ENCODE measurements at regions not wholly inside any gene's neighbourhood (a gene's known extent, or its start where the extent isn't known, plus 50 kb on each side); places are given as distances from the start of the nearest gene placed in this dataset.

DNA sequence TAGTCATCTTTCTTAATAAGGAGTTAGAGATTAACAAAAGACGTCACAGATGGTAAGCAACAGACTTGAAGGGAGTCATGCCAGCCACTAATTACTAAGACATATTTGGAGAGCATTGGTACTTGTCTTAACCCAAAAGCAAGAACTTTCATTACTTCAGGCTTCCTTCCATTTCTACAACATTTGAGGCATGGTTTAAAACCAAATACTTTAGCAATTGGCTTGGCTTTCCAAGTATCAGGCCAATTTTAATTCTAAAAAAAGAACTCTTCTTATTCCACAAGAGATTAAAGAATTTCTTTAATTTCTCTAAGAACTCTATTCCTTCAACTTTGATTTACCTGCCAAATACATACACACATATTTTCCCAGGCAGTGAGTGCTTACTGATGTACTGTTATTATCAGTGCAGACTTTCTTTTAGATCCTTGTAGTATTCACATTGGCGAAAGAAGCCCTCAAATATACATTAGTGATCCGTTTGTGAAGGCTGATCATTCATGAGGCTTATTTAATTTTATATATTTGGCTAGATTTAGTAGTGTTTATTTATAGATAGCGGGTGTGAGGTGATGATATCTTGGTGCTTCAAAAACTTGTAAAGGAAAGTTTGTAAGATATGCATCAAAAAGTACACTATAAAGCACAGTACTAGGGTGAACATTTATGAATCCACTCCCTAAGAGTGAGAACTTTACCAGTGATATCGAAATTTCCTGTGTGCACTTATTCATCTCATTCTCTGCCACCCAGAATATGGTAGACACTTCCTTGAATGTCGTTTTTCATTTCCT, 229.2 kb downstream of the MFSD1 start:
- H3K9me2 ChIP-seq (replicated peaks; ENCODE audit: control insufficient read depth, low read length): no peaks in the 10 kb centered on the region
- no peaks in the 10 kb centered on the region for H3K79me2 ChIP-seq (ENCODE audit: control insufficient read depth, low read length)
- H3F3A ChIP-seq (ENCODE audit: control insufficient read depth, insufficient read depth): no peaks in the 10 kb centered on the region
- H3K27me3 ChIP-seq (ENCODE audit: control insufficient read depth, low read length): no peaks in the 10 kb centered on the region
- TF ChIP-seq, protein P1, sequence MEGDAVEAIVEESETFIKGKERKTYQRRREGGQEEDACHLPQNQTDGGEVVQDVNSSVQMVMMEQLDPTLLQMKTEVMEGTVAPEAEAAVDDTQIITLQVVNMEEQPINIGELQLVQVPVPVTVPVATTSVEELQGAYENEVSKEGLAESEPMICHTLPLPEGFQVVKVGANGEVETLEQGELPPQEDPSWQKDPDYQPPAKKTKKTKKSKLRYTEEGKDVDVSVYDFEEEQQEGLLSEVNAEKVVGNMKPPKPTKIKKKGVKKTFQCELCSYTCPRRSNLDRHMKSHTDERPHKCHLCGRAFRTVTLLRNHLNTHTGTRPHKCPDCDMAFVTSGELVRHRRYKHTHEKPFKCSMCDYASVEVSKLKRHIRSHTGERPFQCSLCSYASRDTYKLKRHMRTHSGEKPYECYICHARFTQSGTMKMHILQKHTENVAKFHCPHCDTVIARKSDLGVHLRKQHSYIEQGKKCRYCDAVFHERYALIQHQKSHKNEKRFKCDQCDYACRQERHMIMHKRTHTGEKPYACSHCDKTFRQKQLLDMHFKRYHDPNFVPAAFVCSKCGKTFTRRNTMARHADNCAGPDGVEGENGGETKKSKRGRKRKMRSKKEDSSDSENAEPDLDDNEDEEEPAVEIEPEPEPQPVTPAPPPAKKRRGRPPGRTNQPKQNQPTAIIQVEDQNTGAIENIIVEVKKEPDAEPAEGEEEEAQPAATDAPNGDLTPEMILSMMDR (IDR thresholded peaks at IDR 0.05; ENCODE audit: low read depth, low read length, poor library complexity, severe bottlenecking): no peak
- TF ChIP-seq EZH2phosphoT487 (IDR thresholded peaks at IDR 0.05; ENCODE audit: borderline replicate concordance, low read length): no peak
- H3K36me3 ChIP-seq (ENCODE audit: control insufficient read depth, low read length): no peaks in the 10 kb centered on the region
- no peak overlapping the region for H3K4me2 ChIP-seq (ENCODE audit: low read length)
- no peak overlapping the region for H3K27ac ChIP-seq (ENCODE audit: low read depth, low read length)
- H3K9me3 ChIP-seq (ENCODE audit: control insufficient read depth, insufficient read depth, low read length): no peaks in the 10 kb centered on the region
- no peaks in the 10 kb centered on the region for H4K20me1 ChIP-seq (ENCODE audit: control insufficient read depth, insufficient read depth, low read depth, low read length)
- no peak overlapping the region for H3K4me3 ChIP-seq (ENCODE audit: low read length)
- no peaks in the 10 kb centered on the region for H3K4me1 ChIP-seq (ENCODE audit: control insufficient read depth, low read length)

DNA sequence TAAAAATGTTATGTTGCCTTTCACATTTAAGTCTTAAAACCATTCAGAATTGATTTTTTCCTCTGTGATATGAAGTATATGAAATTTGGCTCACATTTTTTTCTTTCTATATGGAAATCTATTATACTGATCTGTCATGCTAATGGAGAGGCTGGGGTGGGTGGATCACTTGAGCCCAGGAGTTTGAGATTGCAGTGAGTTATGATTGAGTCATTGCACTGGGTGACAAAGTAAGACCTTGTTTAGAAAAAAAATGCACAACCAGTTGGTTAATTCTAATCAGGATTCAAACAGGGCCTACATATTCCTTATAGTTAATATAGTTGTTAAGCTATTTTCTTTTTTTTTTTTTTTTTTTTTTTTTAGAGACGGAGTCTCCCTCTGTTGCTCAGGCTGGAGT, 230.5 kb downstream of the MFSD1 start:
- TF ChIP-seq EZH2phosphoT487 (IDR thresholded peaks at IDR 0.05; ENCODE audit: borderline replicate concordance, low read length): no peak
- TF ChIP-seq, protein P1 (IDR thresholded peaks at IDR 0.05; ENCODE audit: low read depth, low read length, poor library complexity, severe bottlenecking): no peak
- Histone ChIP-seq H3K27ac (ENCODE audit: low read depth, low read length) (no peak overlapping the region), H3K27me3 (ENCODE audit: control insufficient read depth, low read length) (no peaks in the 10 kb centered on the region), H3F3A (ENCODE audit: control insufficient read depth, insufficient read depth) (no peaks in the 10 kb centered on the region), H3K79me2 (ENCODE audit: control insufficient read depth, low read length) (no peaks in the 10 kb centered on the region), H3K4me2 (ENCODE audit: low read length) (no peak overlapping the region), H3K9me3 (ENCODE audit: control insufficient read depth, insufficient read depth, low read length) (no peaks in the 10 kb centered on the region), H4K20me1 (ENCODE audit: control insufficient read depth, insufficient read depth, low read depth, low read length) (no peaks in the 10 kb centered on the region), H3K4me1 (ENCODE audit: control insufficient read depth, low read length) (no peaks in the 10 kb centered on the region), H3K4me3 (ENCODE audit: low read length) (no peak overlapping the region), H3K36me3 (ENCODE audit: control insufficient read depth, low read length) (no peaks in the 10 kb centered on the region), H3K9me2 (replicated peaks; ENCODE audit: control insufficient read depth, low read length) (no peaks in the 10 kb centered on the region)

DNA sequence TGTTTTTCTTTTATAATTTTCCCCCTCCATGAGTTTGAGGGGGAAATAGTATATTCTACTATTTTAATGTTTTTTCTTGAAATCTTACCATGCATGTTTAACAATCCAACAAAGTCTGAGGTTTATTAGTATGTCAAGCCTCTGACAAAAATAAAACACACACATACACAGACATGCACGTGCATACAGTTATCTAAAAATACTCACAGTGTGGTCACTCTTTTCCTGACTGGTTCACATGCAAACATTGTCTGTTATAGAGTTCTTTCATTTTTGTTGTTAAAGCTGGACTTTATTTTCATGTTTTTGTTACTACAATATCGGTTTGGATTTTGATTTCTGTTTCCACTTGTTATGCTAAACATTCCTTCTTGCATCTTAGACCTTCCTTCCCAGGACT, 236.6 kb downstream of the MFSD1 start:
- H3F3A ChIP-seq (ENCODE audit: control insufficient read depth, insufficient read depth): no peaks in the 10 kb centered on the region
- H3K4me1 ChIP-seq (ENCODE audit: control insufficient read depth, low read length): no peaks in the 10 kb centered on the region
- no peaks in the 10 kb centered on the region for H3K27me3 ChIP-seq (ENCODE audit: control insufficient read depth, low read length)
- no peaks in the 10 kb centered on the region for H3K36me3 ChIP-seq (ENCODE audit: control insufficient read depth, low read length)
- no peak overlapping the region for H3K27ac ChIP-seq (ENCODE audit: low read depth, low read length)
- no peak overlapping the region for H3K4me3 ChIP-seq (ENCODE audit: low read length)
- no peaks in the 10 kb centered on the region for H3K9me3 ChIP-seq (ENCODE audit: control insufficient read depth, insufficient read depth, low read length)
- H3K79me2 ChIP-seq (ENCODE audit: control insufficient read depth, low read length): no peaks in the 10 kb centered on the region
- TF ChIP-seq EZH2phosphoT487 (IDR thresholded peaks at IDR 0.05; ENCODE audit: borderline replicate concordance, low read length): no peak
- TF ChIP-seq, protein P1 (IDR thresholded peaks at IDR 0.05; ENCODE audit: low read depth, low read length, poor library complexity, severe bottlenecking): no peak
- H4K20me1 ChIP-seq (ENCODE audit: control insufficient read depth, insufficient read depth, low read depth, low read length): no peaks in the 10 kb centered on the region
- no peak overlapping the region for H3K4me2 ChIP-seq (ENCODE audit: low read length)
- H3K9me2 ChIP-seq (replicated peaks; ENCODE audit: control insufficient read depth, low read length): no peaks in the 10 kb centered on the region

Measured in DOHH2 (cell line).